Vagina (tissue), 2 donors: ENCODE measurements at regions not wholly inside any gene's neighbourhood (a gene's known extent, or its start where the extent isn't known, plus 50 kb on each side); places are given as distances from the start of the nearest gene placed in this dataset.

Experiments
- DNase-seq, 2 donors: peaks; one replicate each; pipeline ENCODE4 v3.0.0-alpha.2; 2017; ENCODE audit errors: extremely low spot score in 2 of 2
- H3K27ac ChIP-seq: fragments of 200-600 bp; sonication (generic); one replicate; pipeline ENCODE4 v1.5.1; 2019
- H3K27me3 ChIP-seq: fragments of 200-600 bp; sonication (generic); one replicate; pipeline ENCODE4 v1.5.1; 2019
- H3K36me3 ChIP-seq, 2 donors: fragments of 200-600 bp; sonication (generic); one replicate each; pipeline ENCODE4 v1.5.1; 2017 to 2019
- H3K4me1 ChIP-seq: fragments of 200-600 bp; sonication (generic); one replicate; pipeline ENCODE4 v1.5.1; 2019
- H3K4me3 ChIP-seq, 2 donors: fragments of 200-600 bp; sonication (generic); 1 replicate in 1 of 2; 2 replicates in 1 of 2; pipeline ENCODE4 v1.5.1; 2016 to 2019
- H3K9me3 ChIP-seq: fragments of 200-600 bp; sonication (generic); one replicate; pipeline ENCODE4 v1.5.1; 2019
- POLR2A ChIP-seq, 2 donors: fragments of 450-650 bp; IDR thresholded peaks; one replicate each; pipeline ENCODE4 v1.6.1; 2017; ENCODE audit warnings: antibody characterized with exemption in 2 of 2, mild to moderate bottlenecking in 2 of 2, moderate library complexity in 2 of 2
- POLR2AphosphoS5 ChIP-seq, 2 donors: sonication (generic); formaldehyde crosslinking; IDR thresholded peaks; one replicate each; pipeline ENCODE4 v1.9.0; 2017; ENCODE audit warnings: antibody characterized with exemption in 2 of 2, mild to moderate bottlenecking in 2 of 2, low read depth in 1 of 2; ENCODE audit not compliant: insufficient read depth in 1 of 2
- intact Hi-C: fragments of 100-400 bp; cut with DNase I; formaldehyde crosslinking; loops from one replicate; pipeline ENCODE4 v1.15.1; 2023
- TF ChIP-seq, protein P1 (sequence below), 3 experiments: fragments of 450-650 bp in 2 of 3; fragments of 200-600 bp in 1 of 3; sonication (generic) in 1 of 3; IDR thresholded peaks; one replicate each; pipeline ENCODE4 v1.5.1; 2017 to 2019; ENCODE audit warnings: antibody characterized with exemption in 3 of 3, mild to moderate bottlenecking in 2 of 3, moderate library complexity in 2 of 3

- intact Hi-C loops: no loop called here
- no peak for DNase-seq
- no peak overlapping the region for H3K4me3 ChIP-seq
- H3K27me3 ChIP-seq: no peaks in the 10 kb centered on the region
- no peak overlapping the region for H3K27ac ChIP-seq
- TF ChIP-seq POLR2AphosphoS5 (IDR thresholded peaks at IDR 0.05; ENCODE audit: insufficient read depth in 1 of 2, low read depth in 1 of 2) (no peak), POLR2A (IDR thresholded peaks at IDR 0.05) (no peak)
- TF ChIP-seq, protein P1, sequence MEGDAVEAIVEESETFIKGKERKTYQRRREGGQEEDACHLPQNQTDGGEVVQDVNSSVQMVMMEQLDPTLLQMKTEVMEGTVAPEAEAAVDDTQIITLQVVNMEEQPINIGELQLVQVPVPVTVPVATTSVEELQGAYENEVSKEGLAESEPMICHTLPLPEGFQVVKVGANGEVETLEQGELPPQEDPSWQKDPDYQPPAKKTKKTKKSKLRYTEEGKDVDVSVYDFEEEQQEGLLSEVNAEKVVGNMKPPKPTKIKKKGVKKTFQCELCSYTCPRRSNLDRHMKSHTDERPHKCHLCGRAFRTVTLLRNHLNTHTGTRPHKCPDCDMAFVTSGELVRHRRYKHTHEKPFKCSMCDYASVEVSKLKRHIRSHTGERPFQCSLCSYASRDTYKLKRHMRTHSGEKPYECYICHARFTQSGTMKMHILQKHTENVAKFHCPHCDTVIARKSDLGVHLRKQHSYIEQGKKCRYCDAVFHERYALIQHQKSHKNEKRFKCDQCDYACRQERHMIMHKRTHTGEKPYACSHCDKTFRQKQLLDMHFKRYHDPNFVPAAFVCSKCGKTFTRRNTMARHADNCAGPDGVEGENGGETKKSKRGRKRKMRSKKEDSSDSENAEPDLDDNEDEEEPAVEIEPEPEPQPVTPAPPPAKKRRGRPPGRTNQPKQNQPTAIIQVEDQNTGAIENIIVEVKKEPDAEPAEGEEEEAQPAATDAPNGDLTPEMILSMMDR (IDR thresholded peaks at IDR 0.05): no peak
- H3K4me1 ChIP-seq: no peaks in the 10 kb centered on the region
- H3K36me3 ChIP-seq: no peaks in the 10 kb centered on the region
- no peaks in the 10 kb centered on the region for H3K9me3 ChIP-seq
Measured at GRCh38 chr4:27930976-27931375, 1070.3 kb downstream of the STIM2 start.

DNA sequence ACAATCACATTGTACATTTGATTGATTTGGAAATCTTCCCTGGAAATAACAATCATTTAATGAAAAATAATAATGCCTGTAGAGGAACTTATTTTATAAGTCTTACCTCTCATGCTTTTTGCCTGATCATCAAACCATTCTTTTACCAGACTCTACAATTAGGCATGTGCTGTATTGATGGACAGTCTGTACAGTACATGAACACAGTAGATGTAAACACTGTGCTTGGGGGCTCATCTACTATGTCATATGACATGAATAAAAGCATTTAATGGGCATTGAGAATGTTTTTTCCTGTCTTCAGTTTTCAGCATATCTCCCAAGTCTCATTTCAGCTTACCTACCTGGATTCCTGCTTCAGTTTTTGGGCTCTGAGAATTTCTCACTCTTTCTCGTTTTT is 1070.9 kb downstream of the STIM2 start:
- intact Hi-C loops: no loop called here
- H3K27me3 ChIP-seq: no peaks in the 10 kb centered on the region

DNA sequence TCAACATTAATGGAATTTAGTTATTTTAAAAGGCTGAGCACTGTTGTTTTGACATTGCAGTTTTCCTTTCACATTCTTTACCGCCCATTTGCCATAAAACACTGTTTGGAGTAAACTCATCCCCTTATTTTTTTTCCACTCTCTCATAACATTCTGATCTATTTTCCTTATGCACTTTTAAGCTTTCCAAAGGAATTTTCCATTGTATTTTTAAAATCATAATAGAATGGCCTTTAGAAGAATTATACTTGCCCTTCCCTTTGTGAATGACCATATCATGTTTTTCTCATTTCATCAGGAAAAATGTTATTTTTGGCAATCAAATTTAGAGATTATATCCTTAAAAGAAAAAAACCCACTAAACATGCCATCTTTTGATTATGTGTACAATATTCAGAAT is 1074.2 kb downstream of the STIM2 start:
- H3K4me3 ChIP-seq: no peak overlapping the region
- H3K27ac ChIP-seq: no peak overlapping the region
- DNase-seq: no peak
- no peaks in the 10 kb centered on the region for H3K36me3 ChIP-seq
- intact Hi-C loops: no loop called here
- no peaks in the 10 kb centered on the region for H3K9me3 ChIP-seq
- H3K4me1 ChIP-seq: no peaks in the 10 kb centered on the region
- no peak for TF ChIP-seq POLR2A (IDR thresholded peaks at IDR 0.05)
- TF ChIP-seq, protein P1 (IDR thresholded peaks at IDR 0.05): no peak
- TF ChIP-seq POLR2AphosphoS5 (IDR thresholded peaks at IDR 0.05; ENCODE audit: insufficient read depth in 1 of 2, low read depth in 1 of 2): no peak
- no peaks in the 10 kb centered on the region for H3K27me3 ChIP-seq

More for the DNA sequence above, 1070.9 kb downstream of the STIM2 start:
- Histone ChIP-seq H3K4me1 (no peaks in the 10 kb centered on the region), H3K9me3 (no peaks in the 10 kb centered on the region), H3K4me3 (no peak overlapping the region), H3K36me3 (no peaks in the 10 kb centered on the region), H3K27ac (no peak overlapping the region)
- TF ChIP-seq, protein P1 (IDR thresholded peaks at IDR 0.05): no peak
- TF ChIP-seq POLR2A (IDR thresholded peaks at IDR 0.05) (no peak), POLR2AphosphoS5 (IDR thresholded peaks at IDR 0.05; ENCODE audit: insufficient read depth in 1 of 2, low read depth in 1 of 2) (no peak)
- DNase-seq: no peak

- Histone ChIP-seq H3K4me1 (no peaks in the 10 kb centered on the region), H3K36me3 (no peaks in the 10 kb centered on the region), H3K9me3 (no peaks in the 10 kb centered on the region), H3K27ac (no peak overlapping the region), H3K27me3 (no peaks in the 10 kb centered on the region), H3K4me3 (no peak overlapping the region)
- TF ChIP-seq, protein P1 (IDR thresholded peaks at IDR 0.05): no peak
- no peak for TF ChIP-seq POLR2A (IDR thresholded peaks at IDR 0.05)
- no peak for TF ChIP-seq POLR2AphosphoS5 (IDR thresholded peaks at IDR 0.05; ENCODE audit: insufficient read depth in 1 of 2, low read depth in 1 of 2)
- intact Hi-C loops: no loop called here
- DNase-seq: no peak
Measured at GRCh38 chr4:27946799-27947198, 1086.2 kb downstream of the STIM2 start.

DNA sequence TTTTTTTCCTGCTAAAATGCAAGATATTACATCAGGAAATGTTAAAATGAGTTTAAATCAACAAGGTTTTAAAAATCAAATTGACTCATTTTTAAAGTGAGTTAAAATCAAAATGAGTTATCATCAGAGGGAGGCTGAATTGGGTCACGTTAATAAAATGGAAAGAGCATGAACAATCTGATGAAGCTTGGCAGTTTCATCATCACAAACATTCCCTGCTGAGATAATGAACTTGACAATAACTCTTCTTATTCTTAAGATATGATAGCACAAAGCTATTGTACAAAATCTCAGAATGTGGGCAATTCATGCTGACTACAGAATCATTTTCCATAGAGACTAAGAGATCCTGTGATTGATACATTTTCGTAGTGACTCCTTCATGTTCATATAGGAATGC is 1086.7 kb downstream of the STIM2 start:
- Histone ChIP-seq H3K27me3 (no peaks in the 10 kb centered on the region), H3K4me1 (no peaks in the 10 kb centered on the region), H3K27ac (no peak overlapping the region), H3K36me3 (no peaks in the 10 kb centered on the region), H3K4me3 (no peak overlapping the region), H3K9me3 (no peaks in the 10 kb centered on the region)
- intact Hi-C loops: no loop called here
- TF ChIP-seq, protein P1 (IDR thresholded peaks at IDR 0.05): no peak
- TF ChIP-seq POLR2AphosphoS5 (IDR thresholded peaks at IDR 0.05; ENCODE audit: insufficient read depth in 1 of 2, low read depth in 1 of 2) (no peak), POLR2A (IDR thresholded peaks at IDR 0.05) (no peak)
- DNase-seq: no peak
